ENCODE measurements at regions not wholly inside any gene's neighbourhood (a gene's known extent, or its start where the extent isn't known, plus 50 kb on each side); places are given as distances from the start of the nearest gene placed in this dataset.

DNA sequence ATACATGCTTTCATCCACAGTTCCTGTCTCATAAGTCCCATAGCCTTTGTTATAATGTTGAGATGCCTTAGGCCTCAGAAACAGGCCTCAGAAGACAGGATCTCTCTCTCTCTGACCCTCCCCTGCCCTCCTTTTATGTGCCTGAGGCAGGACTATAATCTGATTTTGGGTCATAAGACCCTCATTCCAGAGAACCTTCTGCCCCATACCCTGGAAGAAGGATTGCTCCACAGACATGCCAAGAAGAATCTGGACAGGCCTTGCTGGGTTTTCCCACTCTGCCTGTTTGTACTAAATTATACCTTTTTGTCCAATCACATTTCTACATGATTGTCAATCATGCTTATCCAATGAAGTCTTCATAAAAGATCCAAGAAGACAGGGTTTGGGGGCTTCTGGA, 57.2 kb upstream of the MME start:
- no peak overlapping the region for H3K4me3 Mint-ChIP-seq
- Histone ChIP-seq H3K36me3 (no peaks in the 10 kb centered on the region), H3F3A (ENCODE audit: low read depth) (no peaks in the 10 kb centered on the region), H3K4me1 (peaks cover 5% of the 10 kb centered on the region), H2AFZ (replicated peaks) (no peak overlapping the region), H3K9ac (no peak overlapping the region), H3K27me3 (no peaks in the 10 kb centered on the region), H3K9me3 (ENCODE audit: low read depth) (no peaks in the 10 kb centered on the region), H4K20me1 (ENCODE audit: low read depth) (no peaks in the 10 kb centered on the region), H3K79me2 (ENCODE audit: low read depth) (no peaks in the 10 kb centered on the region), H3K4me2 (no peak overlapping the region), H3K27ac (no peak overlapping the region), H3K4me3 (no peak overlapping the region)
- TF ChIP-seq EZH2 (IDR thresholded peaks at IDR 0.05) (no peak), CTCF (IDR thresholded peaks at IDR 0.05) (no peak), EZH2phosphoT487 (IDR thresholded peaks at IDR 0.05) (no peak)
- H3K36me3 Mint-ChIP-seq = no peaks in the 10 kb centered on the region
- peaks cover 1% of the 10 kb centered on the region for H3K27me3 Mint-ChIP-seq (ENCODE audit: insufficient read depth, low read depth)
- no peaks in the 10 kb centered on the region for H3K9me3 Mint-ChIP-seq
- peaks cover 10% of the 10 kb centered on the region for H3K4me1 Mint-ChIP-seq
- no peak for DNase-seq (ENCODE audit: low spot score)
- H3K27ac Mint-ChIP-seq = no peak overlapping the region

DNA sequence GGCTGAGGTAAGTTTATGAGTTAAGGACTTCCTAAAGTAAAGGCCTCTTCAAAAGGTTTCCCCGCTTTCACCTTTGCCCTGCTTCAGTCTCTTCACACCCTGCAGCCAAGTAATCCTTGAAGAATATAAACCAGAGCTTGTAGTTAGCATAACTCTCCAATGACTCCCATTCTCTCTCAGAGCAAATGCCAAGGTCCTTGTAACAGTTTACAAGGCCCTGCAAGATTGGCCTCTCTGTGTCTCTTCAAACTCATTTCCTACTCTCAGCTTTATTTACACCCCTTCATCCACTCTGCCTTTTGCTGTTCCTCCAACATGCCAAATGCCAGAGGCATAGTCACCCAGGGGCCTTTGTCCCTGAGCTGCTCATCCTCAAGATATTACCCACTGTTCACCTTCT, 60.5 kb upstream of the MME start:
- Histone ChIP-seq H3K79me2 (ENCODE audit: low read depth) (no peaks in the 10 kb centered on the region), H3F3A (ENCODE audit: low read depth) (no peaks in the 10 kb centered on the region), H3K27ac (no peak overlapping the region), H4K20me1 (ENCODE audit: low read depth) (no peaks in the 10 kb centered on the region), H3K9ac (no peak overlapping the region), H3K4me2 (no peak overlapping the region), H3K4me3 (no peak overlapping the region), H3K27me3 (no peaks in the 10 kb centered on the region), H3K9me3 (ENCODE audit: low read depth) (no peaks in the 10 kb centered on the region), H3K36me3 (no peaks in the 10 kb centered on the region), H3K4me1 (peaks cover 9% of the 10 kb centered on the region), H2AFZ (replicated peaks) (no peak overlapping the region)
- H3K27ac Mint-ChIP-seq = no peak overlapping the region
- TF ChIP-seq EZH2 (IDR thresholded peaks at IDR 0.05) = no peak
- no peak for TF ChIP-seq CTCF (IDR thresholded peaks at IDR 0.05)
- TF ChIP-seq EZH2phosphoT487 (IDR thresholded peaks at IDR 0.05) = no peak
- no peaks in the 10 kb centered on the region for H3K9me3 Mint-ChIP-seq
- peaks cover 5% of the 10 kb centered on the region for H3K4me1 Mint-ChIP-seq
- H3K27me3 Mint-ChIP-seq (ENCODE audit: insufficient read depth, low read depth) = peaks cover 2% of the 10 kb centered on the region
- H3K36me3 Mint-ChIP-seq = no peaks in the 10 kb centered on the region
- no peak overlapping the region for H3K4me3 Mint-ChIP-seq
- DNase-seq (ENCODE audit: low spot score) = no peak

DNA sequence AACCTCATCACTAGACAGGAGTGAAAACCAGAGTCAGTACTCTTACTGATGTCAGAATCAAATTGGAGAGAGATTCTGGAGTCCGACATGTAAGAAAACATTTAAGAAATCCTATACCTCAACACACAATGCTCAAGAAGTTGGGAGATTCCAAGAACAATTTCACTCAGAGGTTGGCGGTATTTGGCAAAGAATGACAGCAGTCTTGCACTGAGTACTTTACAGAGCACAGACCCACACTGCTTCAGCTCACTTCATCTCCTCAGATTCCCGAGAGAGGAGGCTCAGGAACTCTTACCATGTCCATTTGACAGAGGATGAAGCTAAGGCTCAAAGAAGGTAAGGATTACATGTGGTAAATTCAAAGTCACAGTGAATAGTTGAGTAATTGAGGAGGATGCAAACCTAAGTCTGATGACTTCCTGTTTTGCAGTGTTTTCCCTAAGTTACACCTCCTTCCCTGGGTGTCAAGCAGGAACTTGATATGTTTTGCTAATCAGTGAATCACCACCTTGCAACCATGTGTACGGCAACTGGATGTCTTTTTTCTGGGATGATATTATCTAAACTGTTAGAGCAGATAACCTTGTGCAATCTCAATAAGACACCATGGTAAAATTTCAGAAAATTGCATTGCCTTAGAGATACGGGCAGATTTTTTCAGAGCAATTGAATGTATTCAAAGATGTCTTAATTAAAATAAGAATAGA, 61.3 kb upstream of the MME start:
- H3K27ac Mint-ChIP-seq = no peak overlapping the region

More for the DNA sequence above, 61.3 kb upstream of the MME start:
- Mint-ChIP-seq H3K36me3 (no peaks in the 10 kb centered on the region), H3K9me3 (no peaks in the 10 kb centered on the region), H3K4me3 (no peak overlapping the region), H3K4me1 (peaks cover 5% of the 10 kb centered on the region), H3K27me3 (ENCODE audit: insufficient read depth, low read depth) (peaks cover 2% of the 10 kb centered on the region)
- H3K9me3 ChIP-seq (ENCODE audit: low read depth) = no peaks in the 10 kb centered on the region
- no peak overlapping the region for H3K27ac ChIP-seq
- no peak overlapping the region for H3K9ac ChIP-seq
- peaks cover 9% of the 10 kb centered on the region for H3K4me1 ChIP-seq
- no peaks in the 10 kb centered on the region for H3K27me3 ChIP-seq
- no peak for DNase-seq (ENCODE audit: low spot score)
- no peak overlapping the region for H2AFZ ChIP-seq (replicated peaks)
- H3F3A ChIP-seq (ENCODE audit: low read depth) = no peaks in the 10 kb centered on the region
- H3K4me2 ChIP-seq = no peak overlapping the region
- H3K4me3 ChIP-seq = no peak overlapping the region
- no peaks in the 10 kb centered on the region for H4K20me1 ChIP-seq (ENCODE audit: low read depth)
- no peaks in the 10 kb centered on the region for H3K79me2 ChIP-seq (ENCODE audit: low read depth)
- TF ChIP-seq CTCF (IDR thresholded peaks at IDR 0.05) = no peak
- no peaks in the 10 kb centered on the region for H3K36me3 ChIP-seq

Data from neural progenitor cell (in vitro differentiated cells).